Esophagus muscularis mucosa (tissue), 4 donors: ENCODE measurements at regions not wholly inside any gene's neighbourhood (a gene's known extent, or its start where the extent isn't known, plus 50 kb on each side); places are given as distances from the start of the nearest gene placed in this dataset.
A peak's percentile ranks its signal among the peaks of the same experiment; 100 is the strongest.

Source experiments
- DNase-seq: peaks from one replicate; pipeline ENCODE4 v3.0.0-alpha.2; 2017; ENCODE audit errors: extremely low spot score
- H3K27ac ChIP-seq, 4 donors: fragments of 200-600 bp; sonication (generic); replicated peaks in 1 of 4; 1 replicate in 3 of 4; 2 replicates in 1 of 4; pipeline ENCODE4 v1.5.1; 2016 to 2019; ENCODE audit warnings: mild to moderate bottlenecking in 1 of 4
- H3K27me3 ChIP-seq, 4 donors: fragments of 200-600 bp; sonication (generic); one replicate each; pipeline versions ENCODE4 v1.5.1 to v1.6.0; 2016 to 2019
- H3K36me3 ChIP-seq, 4 donors: fragments of 200-600 bp; sonication (generic); one replicate each; pipeline ENCODE4 v1.5.1; 2016 to 2019
- H3K4me1 ChIP-seq, 4 donors: fragments of 200-600 bp; sonication (generic); one replicate each; pipeline ENCODE4 v1.5.1; 2016 to 2019
- H3K4me3 ChIP-seq, 4 donors: fragments of 200-600 bp; sonication (generic); 1 replicate in 2 of 4; 2 replicates in 2 of 4; pipeline ENCODE4 v1.5.1; 2016 to 2019; ENCODE audit warnings: mild to moderate bottlenecking in 4 of 4, moderate library complexity in 1 of 4
- H3K9me3 ChIP-seq, 4 donors: fragments of 200-600 bp; sonication (generic); 1 replicate in 3 of 4; 2 replicates in 1 of 4; pipeline ENCODE4 v1.5.1; 2016 to 2019
- EP300 ChIP-seq: sonication (generic); formaldehyde crosslinking; IDR thresholded peaks from one replicate; pipeline ENCODE4 v1.6.1; 2017; ENCODE audit warnings: antibody characterized with exemption
- POLR2A ChIP-seq: fragments of 450-650 bp; IDR thresholded peaks from one replicate; pipeline ENCODE4 v1.6.1; 2017; ENCODE audit warnings: antibody characterized with exemption, moderate library complexity, mild to moderate bottlenecking, low read depth
- POLR2AphosphoS5 ChIP-seq, 2 donors: sonication (generic); formaldehyde crosslinking; IDR thresholded peaks; one replicate each; pipeline ENCODE4 v1.6.1; 2017; ENCODE audit warnings: antibody characterized with exemption in 2 of 2
- WGBS: methylation state at CpG from one replicate; pipeline ENCODE4 v1.1.5; 2018; 5-methylcytosine and 5-hydroxymethylcytosine counted together
- intact Hi-C: fragments of 100-400 bp; cut with DNase I; formaldehyde crosslinking; loops from one replicate; pipeline ENCODE4 v1.15.1; 2023
- TF ChIP-seq, protein P1 (sequence below), 3 experiments: fragments of 200-600 bp in 2 of 3; fragments of 450-650 bp in 1 of 3; sonication (generic) in 2 of 3; IDR thresholded peaks; one replicate each; pipeline ENCODE4 v1.5.1; 2017 to 2019; ENCODE audit warnings: antibody characterized with exemption in 3 of 3, mild to moderate bottlenecking in 2 of 3, moderate library complexity in 1 of 3

DNA sequence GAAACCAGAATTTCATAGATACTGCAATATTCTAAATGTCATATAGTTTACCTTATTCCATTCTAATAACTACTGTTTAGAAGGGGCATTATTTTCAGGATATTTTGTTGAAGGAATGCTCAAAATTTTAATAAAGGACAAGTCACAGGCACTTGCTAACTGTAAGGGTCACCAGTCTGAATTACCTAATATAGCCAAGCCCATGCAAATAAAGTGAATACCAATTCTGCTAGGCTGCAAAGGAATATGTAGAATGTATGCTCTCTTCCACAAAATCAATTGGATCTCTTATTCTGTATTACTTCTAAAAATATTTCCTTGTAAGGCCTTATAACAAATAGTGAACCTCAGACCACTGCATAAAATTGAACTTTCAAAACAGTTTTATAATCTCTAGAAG lies 52.3 kb upstream of the FAT4 start:
- H3K4me3 ChIP-seq, result no peak overlapping the region
- H3K4me1 ChIP-seq, result no peaks in the 10 kb centered on the region
- no peak overlapping the region for H3K27ac ChIP-seq
- no peak for DNase-seq
- intact Hi-C loops, result no loop called here
- no peaks in the 10 kb centered on the region for H3K9me3 ChIP-seq
- TF ChIP-seq EP300, result no peak
- no peak for TF ChIP-seq POLR2AphosphoS5 (IDR thresholded peaks at IDR 0.05)
- TF ChIP-seq POLR2A, result no peak
- TF ChIP-seq, protein P1, sequence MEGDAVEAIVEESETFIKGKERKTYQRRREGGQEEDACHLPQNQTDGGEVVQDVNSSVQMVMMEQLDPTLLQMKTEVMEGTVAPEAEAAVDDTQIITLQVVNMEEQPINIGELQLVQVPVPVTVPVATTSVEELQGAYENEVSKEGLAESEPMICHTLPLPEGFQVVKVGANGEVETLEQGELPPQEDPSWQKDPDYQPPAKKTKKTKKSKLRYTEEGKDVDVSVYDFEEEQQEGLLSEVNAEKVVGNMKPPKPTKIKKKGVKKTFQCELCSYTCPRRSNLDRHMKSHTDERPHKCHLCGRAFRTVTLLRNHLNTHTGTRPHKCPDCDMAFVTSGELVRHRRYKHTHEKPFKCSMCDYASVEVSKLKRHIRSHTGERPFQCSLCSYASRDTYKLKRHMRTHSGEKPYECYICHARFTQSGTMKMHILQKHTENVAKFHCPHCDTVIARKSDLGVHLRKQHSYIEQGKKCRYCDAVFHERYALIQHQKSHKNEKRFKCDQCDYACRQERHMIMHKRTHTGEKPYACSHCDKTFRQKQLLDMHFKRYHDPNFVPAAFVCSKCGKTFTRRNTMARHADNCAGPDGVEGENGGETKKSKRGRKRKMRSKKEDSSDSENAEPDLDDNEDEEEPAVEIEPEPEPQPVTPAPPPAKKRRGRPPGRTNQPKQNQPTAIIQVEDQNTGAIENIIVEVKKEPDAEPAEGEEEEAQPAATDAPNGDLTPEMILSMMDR (IDR thresholded peaks at IDR 0.05), result no peak
- H3K36me3 ChIP-seq, result no peaks in the 10 kb centered on the region
- no peaks in the 10 kb centered on the region for H3K27me3 ChIP-seq

DNA sequence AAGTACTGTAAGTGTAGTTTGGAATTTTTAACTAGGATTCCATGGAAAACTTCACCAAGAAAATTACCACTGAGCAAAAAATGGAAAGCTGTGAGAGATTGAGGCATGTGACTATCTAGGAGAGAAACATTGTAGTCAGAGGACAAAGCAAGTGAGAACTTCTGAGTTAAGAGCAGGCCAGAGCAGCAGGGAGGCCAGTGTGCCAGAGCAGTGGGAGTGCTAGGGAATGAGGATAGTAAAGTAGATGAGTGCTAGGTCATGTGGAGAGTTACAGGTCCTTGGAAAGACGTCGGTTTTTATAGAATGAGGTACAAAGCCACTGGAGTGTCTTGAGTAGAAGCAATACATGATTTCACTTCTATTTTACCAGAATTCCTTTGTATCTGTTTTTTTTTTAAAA lies 52.7 kb upstream of the FAT4 start:
- TF ChIP-seq POLR2A, result no peak
- TF ChIP-seq, protein P1 (IDR thresholded peaks at IDR 0.05), result no peak
- TF ChIP-seq POLR2AphosphoS5 (IDR thresholded peaks at IDR 0.05), result no peak
- no peak for TF ChIP-seq EP300
- no peaks in the 10 kb centered on the region for H3K4me1 ChIP-seq
- H3K27me3 ChIP-seq, result no peaks in the 10 kb centered on the region
- no peak overlapping the region for H3K4me3 ChIP-seq
- H3K36me3 ChIP-seq, result no peaks in the 10 kb centered on the region
- intact Hi-C loops, result no loop called here
- 92% methylated on average over 2 of the region's 2 CpGs for WGBS
- DNase-seq, result no peak
- no peaks in the 10 kb centered on the region for H3K9me3 ChIP-seq
- no peak overlapping the region for H3K27ac ChIP-seq

DNA sequence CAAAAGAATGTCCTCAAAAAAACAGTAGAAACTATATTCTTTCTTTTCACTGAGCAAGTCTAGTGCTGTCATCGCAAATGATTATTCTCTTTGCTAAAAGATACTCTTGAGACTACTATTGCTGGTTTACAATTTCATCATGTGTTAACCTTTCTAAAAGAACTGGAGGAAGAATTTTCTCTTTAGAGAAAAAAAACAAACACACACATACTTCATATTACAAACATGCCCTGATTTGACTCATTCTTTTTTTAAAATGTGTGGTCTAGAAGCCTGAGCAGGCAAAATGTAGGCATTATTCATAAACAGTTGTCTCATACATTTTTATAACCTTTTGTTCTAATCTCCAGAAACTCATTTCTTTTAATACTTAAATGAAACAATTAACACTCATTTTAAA lies 60.6 kb upstream of the FAT4 start:
- Histone ChIP-seq H3K36me3 (no peaks in the 10 kb centered on the region), H3K27me3 (no peaks in the 10 kb centered on the region), H3K27ac (no peak overlapping the region), H3K4me3 (no peak overlapping the region), H3K9me3 (no peaks in the 10 kb centered on the region), H3K4me1 (no peaks in the 10 kb centered on the region)
- intact Hi-C loops, result no loop called here
- no peak for DNase-seq
- WGBS, result 75% methylated on average over 1 of the region's 1 CpG
- TF ChIP-seq EP300, result no peak
- no peak for TF ChIP-seq POLR2AphosphoS5 (IDR thresholded peaks at IDR 0.05)
- TF ChIP-seq, protein P1 (IDR thresholded peaks at IDR 0.05), result no peak
- TF ChIP-seq POLR2A, result no peak

DNA sequence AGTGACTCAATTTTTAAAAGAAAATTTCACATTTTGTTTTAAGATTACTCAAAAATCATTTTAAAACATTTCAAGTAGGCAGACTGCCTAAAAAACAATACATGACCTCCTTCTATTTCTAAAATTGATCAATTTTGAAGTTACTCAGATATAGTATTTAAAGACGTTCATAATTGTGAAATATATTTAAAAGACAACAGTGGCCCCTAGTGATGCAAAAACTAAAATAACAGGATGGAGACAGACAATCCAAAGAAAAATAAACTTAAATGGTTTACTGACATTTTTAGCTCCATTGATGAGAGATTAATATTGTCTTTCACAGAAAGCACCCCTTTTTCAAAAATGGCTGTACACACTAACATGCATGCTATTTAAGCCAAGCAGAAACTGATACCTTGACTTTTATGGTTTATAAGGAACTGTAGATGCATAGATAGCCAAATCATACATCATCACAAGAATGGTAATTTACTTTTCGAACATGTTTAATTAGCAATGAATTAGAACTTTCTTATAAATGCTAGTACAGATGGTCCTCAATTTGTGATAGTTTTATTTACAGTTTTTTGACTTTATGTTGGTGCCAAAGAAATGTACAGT lies 69.8 kb upstream of the FAT4 start:
- no peak for TF ChIP-seq POLR2A
- TF ChIP-seq EP300, result no peak
- TF ChIP-seq POLR2AphosphoS5 (IDR thresholded peaks at IDR 0.05), result no peak
- TF ChIP-seq, protein P1 (IDR thresholded peaks at IDR 0.05), result peak; percentile 11 to 43 (median 35)
- Histone ChIP-seq H3K4me3 (no peak overlapping the region), H3K4me1 (no peaks in the 10 kb centered on the region), H3K27ac (no peak overlapping the region), H3K27me3 (no peaks in the 10 kb centered on the region), H3K9me3 (no peaks in the 10 kb centered on the region), H3K36me3 (no peaks in the 10 kb centered on the region)
- 30% methylated on average over 2 of the region's 2 CpGs for WGBS
- intact Hi-C loops, result loop anchor here (5.0 kb wide), 1 partner anchor 913 kb away; no protein-coding TSS in a partner anchor
- no peak for DNase-seq
